ENCODE measurements at regions not wholly inside any gene's neighbourhood (a gene's known extent, or its start where the extent isn't known, plus 50 kb on each side); places are given as distances from the start of the nearest gene placed in this dataset.

DNA sequence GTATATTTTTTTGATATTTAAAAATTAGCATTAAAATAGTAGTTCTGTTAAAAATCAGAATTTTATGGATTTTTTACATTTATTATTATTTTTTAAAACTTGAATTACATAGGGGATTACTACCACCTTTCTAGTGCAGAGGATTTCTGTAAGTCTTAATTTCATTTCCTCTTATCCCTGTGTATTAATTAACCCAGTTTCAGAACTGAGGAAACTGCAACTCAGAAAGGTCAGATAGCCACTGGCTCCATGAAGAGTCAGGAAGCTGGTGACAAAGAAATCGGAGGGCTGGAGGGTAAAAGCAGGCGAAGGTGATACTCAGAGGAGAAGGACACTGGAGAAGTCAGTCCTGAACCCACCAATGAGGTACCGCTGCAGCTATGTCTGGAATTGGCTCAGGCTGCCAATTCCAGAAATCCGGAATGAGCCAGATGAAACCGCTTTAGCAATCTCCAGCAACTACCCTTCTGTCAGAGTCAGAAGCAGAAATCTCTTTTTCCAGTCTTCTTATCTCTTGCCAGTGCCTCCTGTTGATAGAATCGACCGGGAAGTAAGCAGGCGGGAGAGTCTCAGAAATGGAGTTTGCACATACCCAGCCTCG is 308.5 kb downstream of the SV2B start:
- Histone ChIP-seq H3K27ac (ENCODE audit: low read depth, low read length) (no peak overlapping the region), H3K4me2 (ENCODE audit: low read length) (no peak overlapping the region), H3K9ac (ENCODE audit: low read length) (no peak overlapping the region), H4K20me1 (ENCODE audit: insufficient read depth) (no peaks in the 10 kb centered on the region), H3K79me2 (ENCODE audit: insufficient read depth, low read length) (no peaks in the 10 kb centered on the region), H3K4me3 (replicated peaks in 1 of 2; ENCODE audit: low read depth in 1 of 2, low read length in 2 of 2) (no peak overlapping the region), H3K36me3 (ENCODE audit: control insufficient read depth in 1 of 2, insufficient read depth in 2 of 2, low read length in 2 of 2) (no peaks in the 10 kb centered on the region), H3K27me3 (ENCODE audit: insufficient read depth, low read length) (0 out of 2 replicates have a peak, but pooled peaks cover 3% of the 10 kb centered on the region), H3K4me1 (ENCODE audit: control insufficient read depth in 1 of 2, insufficient read depth in 2 of 2, low read length in 2 of 2) (peaks cover 0 to 5% of the 10 kb centered on the region in 2 experiments; a peak in 1 of 4 replicates), H3K9me2 (ENCODE audit: insufficient read depth) (no peaks in the 10 kb centered on the region), H2AFZ (ENCODE audit: low read depth, low read length, poor library complexity, severe bottlenecking) (no peak overlapping the region), H3K9me3 (ENCODE audit: control insufficient read depth in 1 of 2, insufficient read depth in 1 of 2, low read depth in 1 of 2, low read length in 2 of 2) (no peaks in the 10 kb centered on the region)
- TF ChIP-seq, protein P1, sequence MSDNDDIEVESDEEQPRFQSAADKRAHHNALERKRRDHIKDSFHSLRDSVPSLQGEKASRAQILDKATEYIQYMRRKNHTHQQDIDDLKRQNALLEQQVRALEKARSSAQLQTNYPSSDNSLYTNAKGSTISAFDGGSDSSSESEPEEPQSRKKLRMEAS (IDR thresholded peaks at IDR 0.05) = no peak
- TF ChIP-seq FOSL1 (IDR thresholded peaks at IDR 0.05; ENCODE audit: low read depth) (no peak), YY1 (IDR thresholded peaks at IDR 0.05; ENCODE audit: extremely low read depth, insufficient replicate concordance, low read depth, low read length) (no peak)
- intact Hi-C loops (cut with micrococcal nuclease) = no loop called here
- POLR2A ChIA-PET = no interaction called here
- RAD21 ChIA-PET (ENCODE audit: low non-redundant PET in 1 of 2, low total read pairs in 2 of 2, uncharacterized antibody in 2 of 2, unreplicated experiment in 2 of 2) = no interaction called here
- ATAC-seq = no peak
- BruUV-seq (replicated peaks) = no TSS peak
- DNase-seq (ENCODE audit: low read depth, low spot score) = no peak
- CTCF ChIA-PET = no interaction called here

DNA sequence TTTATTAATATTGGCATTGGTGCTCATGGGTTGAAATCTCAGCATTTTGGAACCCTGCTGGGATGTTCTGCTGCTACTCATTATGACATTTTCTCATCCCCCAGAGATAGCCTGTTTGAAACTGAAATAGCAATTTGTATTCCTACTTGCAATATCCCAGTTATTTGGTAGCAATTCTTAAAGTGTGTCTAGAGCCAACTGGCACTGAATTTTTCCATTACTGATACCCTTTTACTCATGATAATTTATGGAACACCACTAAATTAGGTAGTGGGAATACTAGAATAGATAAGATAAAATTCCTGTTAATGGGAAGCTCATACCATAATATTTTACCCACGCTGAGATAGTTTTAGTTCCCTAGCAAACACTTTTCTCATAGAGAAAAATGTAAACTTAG is 309.3 kb downstream of the SV2B start:
- no peaks in the 10 kb centered on the region for H3K79me2 ChIP-seq (ENCODE audit: insufficient read depth, low read length)

More for the DNA sequence above, 309.3 kb downstream of the SV2B start:
- ChIA-PET RAD21 (ENCODE audit: low non-redundant PET in 1 of 2, low total read pairs in 2 of 2, uncharacterized antibody in 2 of 2, unreplicated experiment in 2 of 2) (no interaction called here), POLR2A (no interaction called here), CTCF (no interaction called here)
- BruUV-seq (replicated peaks) = no TSS peak
- Histone ChIP-seq H4K20me1 (ENCODE audit: insufficient read depth) (no peaks in the 10 kb centered on the region), H3K9me2 (ENCODE audit: insufficient read depth) (no peaks in the 10 kb centered on the region), H3K4me1 (ENCODE audit: control insufficient read depth in 1 of 2, insufficient read depth in 2 of 2, low read length in 2 of 2) (peaks cover 0 to 5% of the 10 kb centered on the region in 2 experiments; a peak in 1 of 4 replicates), H3K36me3 (ENCODE audit: control insufficient read depth in 1 of 2, insufficient read depth in 2 of 2, low read length in 2 of 2) (no peaks in the 10 kb centered on the region), H3K9ac (ENCODE audit: low read length) (no peak overlapping the region), H2AFZ (ENCODE audit: low read depth, low read length, poor library complexity, severe bottlenecking) (no peak overlapping the region), H3K27me3 (ENCODE audit: insufficient read depth, low read length) (0 out of 2 replicates have a peak, but pooled peaks cover 3% of the 10 kb centered on the region), H3K4me2 (ENCODE audit: low read length) (no peak overlapping the region), H3K9me3 (ENCODE audit: control insufficient read depth in 1 of 2, insufficient read depth in 1 of 2, low read depth in 1 of 2, low read length in 2 of 2) (no peaks in the 10 kb centered on the region), H3K27ac (ENCODE audit: low read depth, low read length) (no peak overlapping the region), H3K4me3 (replicated peaks in 1 of 2; ENCODE audit: low read depth in 1 of 2, low read length in 2 of 2) (no peak overlapping the region)
- no peak for ATAC-seq
- TF ChIP-seq POLR2A (IDR thresholded peaks at IDR 0.05; ENCODE audit: borderline replicate concordance, extremely low read depth, insufficient read depth, insufficient read length) = no peak
- TF ChIP-seq, protein P1 (IDR thresholded peaks at IDR 0.05) = no peak
- TF ChIP-seq EGR1 (IDR thresholded peaks at IDR 0.05; ENCODE audit: low read depth) = no peak
- no peak for TF ChIP-seq EZH2phosphoT487 (IDR thresholded peaks at IDR 0.05; ENCODE audit: borderline replicate concordance)
- TF ChIP-seq CEBPB (IDR thresholded peaks at IDR 0.05; ENCODE audit: low read depth) = no peak
- TF ChIP-seq YY1 (IDR thresholded peaks at IDR 0.05; ENCODE audit: extremely low read depth, insufficient replicate concordance, low read depth, low read length) = no peak
- intact Hi-C loops (cut with micrococcal nuclease) = no loop called here
- no peak for DNase-seq (ENCODE audit: low read depth, low spot score)

Data from HCT116 (cell line).